GM21390 (cell line): ENCODE measurements at regions not wholly inside any gene's neighbourhood (a gene's known extent, or its start where the extent isn't known, plus 50 kb on each side); places are given as distances from the start of the nearest gene placed in this dataset.

ENCODE experiments used
- ATAC-seq: cut with Tn5 transposase; IDR thresholded peaks from one replicate; pipeline ENCODE4 v1.9.1; 2021; ENCODE audit not compliant: unreplicated experiment

DNA sequence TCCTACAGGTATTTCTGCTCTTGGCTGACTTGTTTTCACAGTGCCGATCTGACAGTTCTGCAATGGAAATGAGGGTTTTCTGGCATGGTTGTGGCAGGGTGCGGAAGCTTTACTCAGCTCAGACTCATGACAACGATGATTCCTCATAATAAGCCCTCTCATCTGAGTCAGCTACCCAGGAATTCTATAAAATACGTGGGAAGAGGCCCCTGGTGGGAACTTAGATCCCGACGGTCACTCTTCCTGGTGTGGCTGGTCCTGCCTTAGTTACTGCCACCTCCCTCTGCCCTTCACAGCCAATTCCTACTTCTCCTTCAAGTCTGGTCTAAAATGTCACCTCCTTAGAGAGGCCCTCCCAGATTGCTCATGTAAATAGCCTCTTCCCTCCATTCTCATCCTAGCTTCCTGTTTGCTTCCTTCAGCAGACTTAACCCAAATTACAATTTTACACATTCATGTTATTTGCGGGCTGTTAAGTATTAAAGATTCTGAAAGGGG, 104.2 kb upstream of the MAP1LC3B2 start:
- no peak for ATAC-seq

DNA sequence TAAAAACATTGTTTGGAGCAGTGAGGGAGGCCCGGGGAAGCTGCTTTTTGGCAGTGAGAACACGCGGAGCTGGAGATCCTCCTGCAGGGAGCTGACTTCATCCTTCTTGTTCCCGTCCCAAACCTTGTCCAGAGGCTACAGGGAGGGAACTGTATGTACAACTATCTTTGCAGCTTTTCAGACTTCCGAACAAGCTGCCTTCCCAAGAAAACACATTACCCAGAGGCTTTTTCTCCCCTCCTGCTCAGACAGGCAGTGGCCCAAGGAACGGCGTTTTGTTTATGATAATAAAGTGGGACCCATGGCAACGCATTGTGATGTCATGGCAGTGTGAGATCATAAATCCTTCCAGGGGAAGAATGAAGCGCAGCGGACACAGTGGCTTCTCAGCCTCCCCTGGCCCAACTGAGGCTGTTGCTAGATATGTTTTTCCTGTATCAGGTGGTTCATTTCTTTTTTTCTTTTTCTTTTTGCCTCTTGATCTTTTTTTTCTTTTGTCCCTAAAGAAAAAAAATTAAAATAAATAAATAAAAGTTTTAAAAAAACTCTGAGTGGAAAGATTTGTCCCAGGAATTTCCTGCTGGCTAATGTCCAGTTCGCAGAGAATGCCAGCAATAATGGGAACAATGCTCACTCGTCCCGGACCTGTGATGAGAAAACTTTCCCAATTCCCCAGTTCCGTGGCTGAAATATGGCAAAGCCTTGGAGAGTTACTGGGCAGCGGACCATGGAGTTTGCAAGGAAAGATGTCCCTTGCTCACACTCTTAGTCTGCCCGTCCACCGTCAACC, 103.4 kb upstream of the MAP1LC3B2 start:
- no peak for ATAC-seq

DNA sequence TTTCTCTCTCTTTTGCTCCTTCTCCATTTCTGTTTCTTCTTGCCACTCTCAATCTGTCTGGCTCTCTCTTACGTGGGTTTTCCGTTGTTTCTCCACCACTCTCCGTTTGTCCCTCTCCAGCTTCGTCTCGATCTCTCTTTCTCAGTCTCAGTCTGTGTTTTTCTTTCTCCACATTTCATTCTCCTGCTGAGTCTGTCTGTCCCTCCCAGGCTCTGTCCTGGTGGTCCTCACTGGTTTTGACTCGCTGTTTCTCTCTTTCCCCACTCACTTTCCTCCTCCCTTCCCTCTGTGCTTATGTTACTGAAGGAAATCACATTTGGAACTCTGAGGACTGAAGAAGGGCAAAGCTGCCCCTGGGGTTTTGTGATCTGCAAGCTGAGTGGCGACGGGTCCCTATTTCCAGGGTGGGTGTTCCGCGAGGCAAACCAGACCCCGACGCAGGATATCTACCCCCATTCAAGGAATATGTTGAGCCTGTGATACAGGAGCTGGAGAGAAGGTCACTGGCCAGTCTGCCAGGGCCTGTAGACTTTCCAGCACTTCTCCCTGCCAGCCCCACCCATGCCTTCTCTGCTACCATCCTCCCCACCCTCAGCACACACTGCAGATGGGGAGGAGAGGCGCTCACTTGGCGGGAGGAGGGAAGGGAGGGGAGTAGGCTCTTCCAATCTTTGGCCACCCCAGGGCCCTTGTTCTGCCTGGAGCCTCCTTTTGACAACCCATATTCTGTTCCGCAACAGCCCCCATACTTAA, 102.7 kb upstream of the MAP1LC3B2 start:
- ATAC-seq, result no peak

DNA sequence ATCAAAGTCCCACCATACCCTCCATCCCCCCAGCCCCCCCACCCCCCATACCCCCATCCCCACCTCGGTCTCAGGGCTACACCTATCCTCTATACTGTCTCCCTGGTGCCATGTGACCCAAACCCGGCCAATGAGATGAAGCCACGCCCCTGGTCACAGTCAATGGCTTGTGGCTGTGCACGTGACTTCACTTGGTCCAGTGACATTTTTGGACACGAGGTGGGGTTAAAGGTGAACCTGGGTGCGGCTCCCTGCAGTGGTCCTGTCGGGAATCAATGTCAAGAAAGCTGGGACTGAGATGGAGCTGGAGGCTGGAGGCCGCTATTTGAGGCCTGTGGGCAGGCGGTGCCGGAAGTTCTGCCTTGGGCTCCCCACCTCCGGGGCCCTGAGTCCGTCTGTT, 100.7 kb upstream of the MAP1LC3B2 start:
- no peak for ATAC-seq

DNA sequence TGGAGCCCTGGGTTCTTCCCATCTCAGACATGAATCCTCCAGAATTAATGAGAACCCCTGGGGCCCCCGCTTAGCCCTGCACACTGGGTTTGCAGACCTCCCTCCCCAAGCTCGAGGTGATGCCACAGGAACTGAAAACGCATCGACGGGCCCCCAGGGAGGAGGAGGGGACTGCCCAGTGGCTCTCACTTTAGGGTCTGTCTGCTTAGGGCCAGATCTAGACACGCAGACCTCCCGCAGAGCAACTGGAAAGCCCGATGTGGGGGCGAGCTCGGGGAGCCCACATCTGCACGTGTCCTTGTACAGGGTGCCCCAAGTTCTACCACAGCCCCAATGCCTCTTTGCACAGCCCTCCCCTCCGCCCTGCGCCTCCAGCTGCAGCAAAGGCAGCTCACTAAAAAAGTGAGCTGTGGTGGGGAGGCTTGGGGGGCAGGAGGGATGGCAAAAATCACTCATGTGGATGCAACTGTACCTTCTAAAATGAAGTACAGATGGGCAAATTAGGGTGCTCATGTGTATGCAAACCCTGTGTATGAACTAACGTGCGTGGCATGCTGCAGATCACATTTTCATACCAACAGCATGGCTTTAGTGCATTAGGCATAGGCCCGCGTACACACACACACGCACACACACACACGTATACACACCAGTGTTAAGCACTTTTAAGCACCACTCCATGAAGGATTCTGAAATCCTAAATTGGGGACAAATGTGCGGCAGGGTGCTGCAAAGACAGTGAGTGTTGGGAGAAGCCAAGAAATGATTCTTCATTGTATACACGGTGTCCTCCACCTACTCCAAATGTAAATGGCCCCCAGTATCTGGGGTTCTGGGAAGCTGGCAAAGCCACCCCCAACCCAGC, 99.9 kb upstream of the MAP1LC3B2 start:
- no peak for ATAC-seq

DNA sequence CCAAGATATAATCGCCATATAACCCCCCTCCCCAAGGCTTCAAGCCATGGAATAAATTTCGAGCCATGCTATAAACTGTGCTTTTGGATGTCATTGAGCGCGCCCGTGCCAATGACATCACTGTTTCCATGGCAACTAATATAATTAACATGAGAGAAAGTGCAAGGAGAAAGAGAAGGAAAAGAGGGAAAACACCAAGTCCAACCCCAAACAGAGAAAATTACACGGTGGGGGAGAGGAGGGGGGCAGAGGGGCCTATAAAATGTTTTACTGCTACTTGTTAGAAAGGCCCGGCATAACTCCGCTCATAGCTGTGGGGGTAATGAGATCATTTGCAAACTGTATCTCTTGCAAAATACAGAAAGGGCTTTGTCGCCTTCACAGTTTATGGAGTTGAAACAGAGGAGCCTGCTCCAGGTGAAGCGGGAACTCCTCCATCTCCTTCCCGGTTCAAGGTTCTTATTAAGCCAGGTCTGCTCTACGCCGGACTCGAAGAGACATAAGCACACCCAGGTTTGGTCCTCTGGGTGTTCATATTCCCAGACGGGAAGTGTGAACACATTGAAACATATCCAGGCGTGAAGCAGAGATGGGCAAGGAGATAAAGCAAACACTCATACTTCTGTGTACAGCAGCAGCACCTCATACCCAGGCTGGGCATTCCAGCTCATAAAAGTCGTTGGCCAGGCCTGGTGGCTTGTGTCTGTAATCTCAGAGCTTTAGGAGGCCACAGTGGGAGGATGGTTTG, 99.1 kb upstream of the MAP1LC3B2 start:
- ATAC-seq, result no peak

DNA sequence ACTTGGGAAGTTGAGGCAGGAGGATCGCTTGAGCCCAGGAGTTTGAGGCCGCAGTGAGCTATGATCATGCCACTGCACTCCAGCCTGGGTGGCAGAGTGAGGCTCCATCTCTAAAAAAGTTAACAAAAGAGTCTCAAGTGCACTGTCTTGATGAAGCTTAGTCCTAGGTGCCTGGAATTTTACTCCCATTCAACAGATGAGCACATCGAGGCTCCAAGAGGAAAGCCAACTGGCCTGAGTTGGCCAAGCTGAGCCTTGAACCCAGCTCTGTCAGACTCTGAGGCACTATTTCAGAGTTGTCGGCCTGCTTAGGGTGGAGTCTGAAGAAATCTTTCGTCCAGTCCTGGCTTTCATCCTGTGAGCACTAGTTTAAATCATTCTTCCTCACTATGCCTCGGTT, 98.1 kb upstream of the MAP1LC3B2 start:
- no peak for ATAC-seq

DNA sequence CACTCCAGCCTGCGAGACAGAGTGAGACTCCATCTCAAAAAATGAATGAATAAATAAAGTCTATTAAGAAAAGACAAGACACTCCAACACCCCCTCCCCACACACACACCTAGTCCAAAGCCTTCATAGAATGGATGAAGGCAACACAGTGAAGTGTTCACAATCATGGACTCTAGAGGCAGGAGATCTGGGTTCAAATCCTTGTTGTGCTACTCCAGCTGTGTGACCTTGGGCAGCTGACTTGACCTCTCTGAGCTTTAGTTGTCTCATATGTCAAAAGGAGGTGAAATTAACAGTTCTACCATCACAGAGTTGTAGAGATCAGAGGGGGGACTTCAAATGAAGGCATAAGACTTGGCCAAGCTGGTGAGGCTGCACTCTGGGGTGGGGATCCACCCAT, 95.8 kb upstream of the MAP1LC3B2 start:
- no peak for ATAC-seq

DNA sequence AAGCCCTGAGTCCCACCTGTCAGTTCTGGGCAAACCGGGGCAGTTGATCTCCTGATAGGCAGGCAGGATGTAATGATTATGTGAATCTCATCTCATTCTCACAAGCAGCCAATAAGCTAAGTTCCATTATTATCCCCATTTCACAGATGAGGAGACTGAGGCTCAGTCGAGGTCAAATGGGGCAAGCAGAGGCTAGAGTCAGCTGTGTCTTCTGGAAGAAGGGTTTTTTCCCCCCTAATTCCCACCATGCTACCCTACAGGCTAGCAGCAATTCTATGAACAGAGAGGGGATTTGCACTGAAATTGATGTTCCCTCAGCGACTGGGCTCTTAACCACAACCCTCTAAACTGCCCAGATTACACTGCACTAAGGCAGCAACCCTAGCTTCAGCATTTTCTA, 93.8 kb upstream of the MAP1LC3B2 start:
- ATAC-seq, result no peak

DNA sequence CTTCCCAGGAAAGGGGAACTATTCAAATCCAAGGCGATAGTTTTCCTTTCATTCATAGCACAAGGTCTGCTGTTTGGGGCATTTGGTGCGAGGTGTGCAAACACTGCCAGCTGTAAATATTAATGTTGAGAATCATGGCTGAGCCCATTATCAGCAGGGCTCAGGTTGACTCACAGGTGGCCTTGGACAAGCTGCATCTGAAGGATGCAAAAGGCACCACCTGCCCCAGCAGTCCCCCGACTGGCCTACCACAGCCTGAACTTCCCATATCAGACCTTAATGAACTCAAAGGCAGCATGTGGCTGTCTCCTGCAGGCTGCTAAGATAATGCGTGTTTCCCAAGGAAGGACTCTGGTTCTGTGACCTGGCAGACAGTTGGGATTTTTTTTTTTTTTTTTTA, 93.3 kb upstream of the MAP1LC3B2 start:
- ATAC-seq, result no peak

DNA sequence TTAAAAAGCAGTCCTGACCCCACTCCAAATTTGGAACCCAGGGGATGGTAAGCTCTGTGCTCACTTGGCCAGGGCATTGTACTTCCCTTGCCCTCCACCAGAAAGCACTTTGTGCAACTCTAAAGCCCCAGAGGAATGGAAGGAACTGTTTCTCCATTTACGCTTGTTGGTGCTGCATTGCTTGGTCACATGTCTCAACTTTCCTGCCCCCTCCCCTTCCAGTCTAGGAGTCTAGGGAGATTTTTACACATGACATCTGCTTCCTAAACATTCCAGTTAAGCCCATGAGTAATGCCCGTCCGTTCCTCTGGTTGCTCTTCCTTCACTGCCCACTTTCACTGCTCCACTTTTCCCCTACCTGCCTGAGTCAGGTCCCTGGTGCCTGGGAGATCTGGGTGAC, 92.6 kb upstream of the MAP1LC3B2 start:
- no peak for ATAC-seq

DNA sequence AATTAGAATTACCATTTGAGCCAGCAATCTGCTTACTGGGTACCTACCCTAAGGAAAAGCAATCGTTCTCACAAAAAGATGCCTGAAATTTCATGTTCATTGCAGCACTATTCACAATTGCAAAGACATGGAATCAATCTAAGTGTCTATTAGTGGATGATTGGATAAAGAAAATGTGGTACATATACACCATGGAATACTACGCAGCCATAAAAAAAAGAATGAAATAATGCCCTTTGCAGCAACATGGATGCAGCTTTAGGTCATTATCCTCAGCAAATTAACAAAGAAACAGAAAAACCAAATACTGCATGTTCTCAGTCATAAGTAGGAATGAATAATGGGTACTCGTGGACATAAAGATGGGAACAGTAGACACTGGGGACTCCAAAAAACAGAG, 89.8 kb upstream of the MAP1LC3B2 start:
- ATAC-seq, result no peak

DNA sequence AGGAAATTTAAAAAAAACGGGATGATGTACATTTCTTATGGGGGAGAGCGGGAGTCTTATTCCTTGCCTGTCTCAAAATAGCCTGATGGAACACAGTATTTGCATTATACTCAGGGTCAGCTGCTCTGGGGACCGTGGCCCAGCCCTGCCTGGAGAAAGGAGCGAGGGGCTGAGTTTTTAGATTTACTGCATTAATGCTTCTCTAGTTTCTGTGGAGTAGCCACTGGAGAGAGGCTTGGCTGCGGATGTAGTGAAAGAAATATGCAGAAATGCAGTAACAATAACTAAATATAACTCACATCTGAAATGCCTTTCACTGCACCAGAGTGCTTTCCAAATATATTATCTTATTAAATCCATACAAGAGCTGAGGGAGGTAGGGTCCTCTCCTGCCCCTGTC, 87.6 kb upstream of the MAP1LC3B2 start:
- no peak for ATAC-seq

DNA sequence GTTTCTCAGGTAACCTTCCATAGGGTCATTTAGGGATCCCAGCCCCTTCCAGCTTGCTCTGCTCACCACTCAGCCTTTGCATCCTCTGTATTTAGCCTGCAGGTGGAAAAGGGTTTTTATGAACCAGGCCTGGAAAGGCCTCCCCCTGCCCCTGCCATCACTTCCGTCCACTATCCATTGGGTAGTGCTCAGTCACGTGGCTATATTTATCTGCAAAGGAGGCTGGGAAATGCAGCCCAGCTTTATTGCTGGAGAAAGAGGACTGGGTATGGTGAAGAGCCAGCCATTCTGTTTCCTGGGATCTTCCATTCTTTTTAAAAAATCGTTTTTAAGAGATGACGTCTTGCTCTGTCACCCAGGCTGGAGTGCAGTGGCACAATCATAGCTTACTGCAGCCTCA, 87.0 kb upstream of the MAP1LC3B2 start:
- ATAC-seq, result no peak

DNA sequence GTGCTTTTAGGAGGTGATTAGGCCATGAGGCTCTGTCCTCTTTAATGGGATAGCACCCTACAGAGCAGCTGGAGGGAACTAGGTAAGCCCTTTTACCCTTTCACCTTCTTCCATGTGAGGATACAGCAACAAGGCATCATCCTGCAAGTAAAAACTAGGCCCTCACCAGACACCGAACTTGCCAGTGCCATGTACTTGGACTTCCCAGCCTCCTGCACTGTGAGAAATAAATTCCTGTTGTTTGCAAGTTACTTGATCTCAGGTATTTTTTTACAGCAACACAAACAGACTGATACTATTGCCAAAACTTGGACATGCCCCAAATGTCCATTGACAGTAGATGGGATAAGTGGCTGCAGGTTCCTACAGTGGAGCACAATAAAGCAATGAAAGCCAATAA, 85.8 kb upstream of the MAP1LC3B2 start:
- ATAC-seq, result no peak

DNA sequence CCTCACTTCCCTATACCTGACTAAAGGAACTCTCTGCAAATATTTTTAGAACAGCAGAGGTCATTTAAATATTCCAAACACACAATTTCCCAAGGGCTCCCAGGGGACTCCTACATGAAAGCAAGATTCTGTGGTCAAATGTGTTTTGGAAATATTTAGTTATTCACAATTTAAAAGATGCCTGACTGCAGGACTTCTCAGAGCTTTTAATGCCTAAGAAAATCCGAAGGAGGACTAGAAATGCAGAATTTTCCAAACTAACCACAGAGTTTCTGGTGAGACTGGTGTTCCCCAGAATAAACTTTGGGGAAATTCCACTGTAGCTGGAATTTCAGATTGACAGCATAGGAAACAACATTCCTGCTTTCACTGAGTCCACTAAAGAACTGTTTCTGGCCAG, 84.8 kb upstream of the MAP1LC3B2 start:
- ATAC-seq, result no peak

DNA sequence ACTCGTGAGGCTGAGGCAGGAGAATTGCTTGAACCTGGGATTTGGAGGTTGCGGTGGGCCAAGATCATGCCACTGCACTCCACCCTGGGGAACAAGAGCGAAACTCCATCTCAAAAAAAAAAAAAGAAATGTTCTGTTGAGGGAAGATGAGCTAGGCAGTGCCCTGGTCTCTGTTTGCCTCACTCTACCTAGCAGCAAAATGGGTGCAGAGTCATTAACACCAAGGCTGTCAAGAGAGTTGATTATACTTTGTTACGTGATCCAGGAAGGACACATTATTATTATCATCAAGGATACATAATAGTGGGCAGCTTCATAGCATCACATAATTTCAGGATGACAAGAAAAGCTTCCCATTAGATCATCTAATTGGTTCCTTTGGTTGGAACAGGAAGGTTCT, 84.3 kb upstream of the MAP1LC3B2 start:
- ATAC-seq, result no peak

DNA sequence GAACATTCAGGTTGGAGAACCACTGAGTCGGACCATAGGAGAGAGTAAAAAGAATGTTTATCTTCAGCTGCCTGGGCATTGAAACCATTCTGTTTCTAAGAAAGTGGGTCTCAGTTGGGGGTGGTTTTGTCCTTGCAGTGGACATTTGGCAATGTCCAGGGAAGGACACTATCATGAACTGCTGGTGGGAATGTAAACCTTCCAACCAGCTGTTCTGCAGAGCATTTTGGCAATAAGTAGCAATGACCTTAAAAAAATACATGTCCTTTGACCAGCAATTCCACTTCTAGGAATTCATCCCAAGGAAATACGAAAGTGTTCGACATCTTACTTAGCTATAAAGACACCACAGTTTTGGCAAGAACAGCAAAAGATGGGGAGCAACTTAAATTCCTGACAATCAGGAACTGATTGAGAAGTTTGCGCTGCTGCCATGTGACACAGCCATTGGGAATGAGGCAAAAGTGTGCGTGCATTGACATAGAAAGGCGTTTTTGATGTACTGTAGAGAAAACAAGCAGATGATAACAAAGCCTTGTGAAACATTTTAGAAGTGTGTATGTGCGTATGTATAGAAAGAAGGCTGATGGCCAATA, 82.9 kb upstream of the MAP1LC3B2 start:
- ATAC-seq, result no peak

DNA sequence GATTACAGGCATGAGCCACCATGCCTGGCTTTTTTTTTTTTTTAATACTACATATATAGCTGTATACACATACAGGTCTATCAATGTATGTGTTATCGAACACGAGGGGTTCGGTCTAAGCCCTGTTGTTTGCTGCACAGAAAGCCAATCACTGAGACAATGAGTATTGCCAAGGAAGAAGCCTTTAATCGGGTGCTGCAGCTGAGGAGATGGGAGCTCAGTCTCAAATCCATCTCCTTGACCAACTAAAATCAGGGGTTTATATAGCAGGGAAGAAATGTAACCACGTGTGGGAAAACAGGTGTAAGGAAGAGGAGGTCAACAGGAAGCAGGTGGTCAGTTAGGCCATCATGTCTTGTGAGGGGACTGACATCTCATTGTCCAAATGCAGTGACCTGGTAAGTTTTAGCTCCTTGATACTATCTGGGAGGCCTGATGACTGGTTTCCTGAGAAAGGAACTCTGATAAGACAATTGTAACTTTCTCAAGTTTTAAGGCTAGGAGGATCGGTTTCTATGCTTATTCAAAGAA, 80.9 kb upstream of the MAP1LC3B2 start:
- no peak for ATAC-seq

DNA sequence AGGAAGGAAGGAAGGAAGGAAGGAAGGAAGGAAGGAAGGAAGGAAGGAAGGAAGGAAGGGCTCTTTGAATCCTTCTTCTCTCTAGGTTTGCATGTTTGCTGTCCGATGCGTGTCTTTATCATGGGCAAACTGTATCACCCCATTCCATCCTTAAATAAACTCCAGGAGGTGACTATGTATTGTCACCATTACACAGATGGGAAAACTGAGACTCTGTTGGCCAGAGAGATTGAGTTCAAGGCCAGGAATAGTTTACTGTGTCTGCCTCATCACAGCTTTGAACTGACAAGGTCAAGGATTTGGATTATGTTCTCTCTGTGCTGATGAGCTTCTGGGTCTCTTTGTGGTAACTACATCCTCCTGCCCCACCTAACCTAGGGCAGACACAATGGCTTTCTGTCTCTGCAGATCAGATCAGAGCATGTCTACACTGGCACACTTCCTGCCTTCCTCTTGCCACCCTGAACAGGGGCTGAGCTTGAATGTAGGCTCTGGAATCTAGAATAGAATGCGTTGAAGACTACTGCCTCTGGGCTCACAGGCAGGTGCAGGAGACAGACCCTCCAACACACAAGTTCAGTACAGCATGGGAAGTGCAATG, 78.9 kb upstream of the MAP1LC3B2 start:
- no peak for ATAC-seq
